Neural cell (in vitro differentiated cells): ENCODE measurements at regions not wholly inside any gene's neighbourhood (a gene's known extent, or its start where the extent isn't known, plus 50 kb on each side); places are given as distances from the start of the nearest gene placed in this dataset.

Experiments used
- H2AFZ ChIP-seq: fragments of 200-600, 300-800 bp; sonication (generic), shearing (Covaris generic); 2 replicates; pipeline ENCODE4 v1.6.0; 2014; ENCODE audit warnings: low read depth, mild to moderate bottlenecking, antibody characterized with exemption, low read length, moderate library complexity
- H3F3A ChIP-seq: fragments of 200-600 bp; shearing (Covaris generic); 2 replicates; pipeline ENCODE4 v1.6.1; 2016; ENCODE audit warnings: mild to moderate bottlenecking, moderate library complexity, mixed read lengths, antibody characterized with exemption, low read length; ENCODE audit not compliant: insufficient read depth, poor library complexity, severe bottlenecking
- H3K27ac ChIP-seq: fragments of 200-600, 300-800 bp; sonication (generic), shearing (Covaris generic); 2 replicates; pipeline ENCODE4 v1.5.1; 2014; ENCODE audit warnings: mild to moderate bottlenecking, low read length, moderate library complexity
- H3K27me3 ChIP-seq: fragments of 300-800, 200-600 bp; sonication (generic), shearing (Covaris generic); 2 replicates; pipeline ENCODE4 v1.6.0; 2014; ENCODE audit warnings: mild to moderate bottlenecking, low read depth, low read length, moderate library complexity; ENCODE audit not compliant: insufficient read depth
- H3K36me3 ChIP-seq: fragments of 300-800, 200-600 bp; sonication (generic), shearing (Covaris generic); 2 replicates; pipeline ENCODE4 v1.5.1; 2014; ENCODE audit warnings: mild to moderate bottlenecking, antibody characterized with exemption, low read length, moderate library complexity; ENCODE audit not compliant: insufficient read depth
- H3K4me2 ChIP-seq: fragments of 300-800, 200-600 bp; sonication (generic), shearing (Covaris generic); 2 replicates; pipeline ENCODE4 v1.6.0; 2014; ENCODE audit warnings: mild to moderate bottlenecking, low read length
- H3K4me3 ChIP-seq: fragments of 300-800, 200-600 bp; sonication (generic), shearing (Covaris generic); 2 replicates; pipeline ENCODE4 v1.5.1; 2014; ENCODE audit warnings: mild to moderate bottlenecking, low read length, moderate library complexity
- H3K79me2 ChIP-seq: fragments of 200-600 bp; shearing (Covaris generic); replicated peaks from 2 replicates; pipeline ENCODE4 v1.6.0; 2014; ENCODE audit warnings: mild to moderate bottlenecking, low read length, moderate library complexity; ENCODE audit not compliant: insufficient read depth
- H3K9ac ChIP-seq: fragments of 300-800, 200-600 bp; sonication (generic), shearing (Covaris generic); 2 replicates; pipeline ENCODE4 v1.6.1; 2016; ENCODE audit warnings: mild to moderate bottlenecking, low read length, mixed read lengths
- H3K9me2 ChIP-seq: fragments of 200-600 bp; shearing (Covaris generic); 2 replicates; pipeline ENCODE4 v1.6.1; 2016; ENCODE audit warnings: mild to moderate bottlenecking, low read length, mixed read lengths; ENCODE audit not compliant: insufficient read depth
- H3K9me3 ChIP-seq: fragments of 200-600, 300-800 bp; sonication (generic), shearing (Covaris generic); 2 replicates; pipeline ENCODE4 v1.6.1; 2016; ENCODE audit warnings: mild to moderate bottlenecking, mixed run types, low read length, moderate library complexity, mixed read lengths
- H4K20me1 ChIP-seq: fragments of 200-600 bp; shearing (Covaris generic); 2 replicates; pipeline ENCODE4 v1.6.1; 2016; ENCODE audit warnings: mild to moderate bottlenecking, mixed run types; ENCODE audit not compliant: insufficient read depth
- EP300 ChIP-seq: fragments of 450-650 bp; conservative IDR thresholded peaks from 2 replicates; pipeline ENCODE4 v1.6.1; 2014; ENCODE audit warnings: antibody characterized with exemption, mild to moderate bottlenecking, moderate library complexity; ENCODE audit not compliant: poor library complexity, severe bottlenecking
- EZH2 ChIP-seq: fragments of 200-600, 300-800 bp; shearing (Covaris generic), sonication (generic); IDR thresholded peaks from 2 replicates; pipeline ENCODE4 v1.6.1; 2014; ENCODE audit warnings: antibody characterized with exemption, low read length, borderline replicate concordance, mild to moderate bottlenecking; ENCODE audit not compliant: insufficient read depth, poor library complexity, severe bottlenecking
- MXI1 ChIP-seq: fragments of 450-650 bp; conservative IDR thresholded peaks from 2 replicates; pipeline ENCODE4 v1.6.1; 2014; ENCODE audit warnings: antibody characterized with exemption, mild to moderate bottlenecking; ENCODE audit not compliant: poor library complexity, severe bottlenecking
- POLR2AphosphoS5 ChIP-seq: IDR thresholded peaks from 2 replicates; pipeline ENCODE4 v1.6.1; 2012
- RAD21 ChIP-seq: fragments of 450-650 bp; conservative IDR thresholded peaks from 2 replicates; pipeline ENCODE4 v1.6.1; 2014; ENCODE audit warnings: antibody characterized with exemption, mild to moderate bottlenecking, moderate library complexity
- SMC3 ChIP-seq: fragments of 450-650 bp; conservative IDR thresholded peaks from 2 replicates; pipeline ENCODE4 v1.6.1; 2014; ENCODE audit warnings: antibody characterized with exemption, mild to moderate bottlenecking, moderate library complexity; ENCODE audit not compliant: poor library complexity
- TAF1 ChIP-seq: IDR thresholded peaks from 2 replicates; pipeline ENCODE4 v1.6.1; 2012; ENCODE audit warnings: low read depth
- TF ChIP-seq, protein P1 (sequence below): IDR thresholded peaks from 2 replicates; pipeline ENCODE4 v1.6.1; 2012; ENCODE audit warnings: borderline replicate concordance
- TF ChIP-seq, protein P2 (sequence below): fragments of 450-650 bp; IDR thresholded peaks from 2 replicates; pipeline ENCODE4 v1.5.1; 2014; ENCODE audit warnings: antibody characterized with exemption, mild to moderate bottlenecking, moderate library complexity; ENCODE audit not compliant: poor library complexity, severe bottlenecking

- Histone ChIP-seq H2AFZ (no peak overlapping the region), H3K79me2 (no peaks in the 10 kb centered on the region), H3K4me3 (no peak overlapping the region), H3K27me3 (no peaks in the 10 kb centered on the region), H3K9me2 (no peaks in the 10 kb centered on the region), H3F3A (no peaks in the 10 kb centered on the region), H3K36me3 (no peaks in the 10 kb centered on the region), H3K9me3 (no peaks in the 10 kb centered on the region), H4K20me1 (no peaks in the 10 kb centered on the region), H3K27ac (no peak overlapping the region), H3K9ac (no peak overlapping the region), H3K4me2 (no peak overlapping the region)
- TF ChIP-seq EP300, result no peak
- TF ChIP-seq, protein P1, sequence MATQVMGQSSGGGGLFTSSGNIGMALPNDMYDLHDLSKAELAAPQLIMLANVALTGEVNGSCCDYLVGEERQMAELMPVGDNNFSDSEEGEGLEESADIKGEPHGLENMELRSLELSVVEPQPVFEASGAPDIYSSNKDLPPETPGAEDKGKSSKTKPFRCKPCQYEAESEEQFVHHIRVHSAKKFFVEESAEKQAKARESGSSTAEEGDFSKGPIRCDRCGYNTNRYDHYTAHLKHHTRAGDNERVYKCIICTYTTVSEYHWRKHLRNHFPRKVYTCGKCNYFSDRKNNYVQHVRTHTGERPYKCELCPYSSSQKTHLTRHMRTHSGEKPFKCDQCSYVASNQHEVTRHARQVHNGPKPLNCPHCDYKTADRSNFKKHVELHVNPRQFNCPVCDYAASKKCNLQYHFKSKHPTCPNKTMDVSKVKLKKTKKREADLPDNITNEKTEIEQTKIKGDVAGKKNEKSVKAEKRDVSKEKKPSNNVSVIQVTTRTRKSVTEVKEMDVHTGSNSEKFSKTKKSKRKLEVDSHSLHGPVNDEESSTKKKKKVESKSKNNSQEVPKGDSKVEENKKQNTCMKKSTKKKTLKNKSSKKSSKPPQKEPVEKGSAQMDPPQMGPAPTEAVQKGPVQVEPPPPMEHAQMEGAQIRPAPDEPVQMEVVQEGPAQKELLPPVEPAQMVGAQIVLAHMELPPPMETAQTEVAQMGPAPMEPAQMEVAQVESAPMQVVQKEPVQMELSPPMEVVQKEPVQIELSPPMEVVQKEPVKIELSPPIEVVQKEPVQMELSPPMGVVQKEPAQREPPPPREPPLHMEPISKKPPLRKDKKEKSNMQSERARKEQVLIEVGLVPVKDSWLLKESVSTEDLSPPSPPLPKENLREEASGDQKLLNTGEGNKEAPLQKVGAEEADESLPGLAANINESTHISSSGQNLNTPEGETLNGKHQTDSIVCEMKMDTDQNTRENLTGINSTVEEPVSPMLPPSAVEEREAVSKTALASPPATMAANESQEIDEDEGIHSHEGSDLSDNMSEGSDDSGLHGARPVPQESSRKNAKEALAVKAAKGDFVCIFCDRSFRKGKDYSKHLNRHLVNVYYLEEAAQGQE, result no peak
- TF ChIP-seq TAF1, result no peak
- no peak for TF ChIP-seq RAD21
- TF ChIP-seq MXI1, result no peak
- TF ChIP-seq, protein P2, sequence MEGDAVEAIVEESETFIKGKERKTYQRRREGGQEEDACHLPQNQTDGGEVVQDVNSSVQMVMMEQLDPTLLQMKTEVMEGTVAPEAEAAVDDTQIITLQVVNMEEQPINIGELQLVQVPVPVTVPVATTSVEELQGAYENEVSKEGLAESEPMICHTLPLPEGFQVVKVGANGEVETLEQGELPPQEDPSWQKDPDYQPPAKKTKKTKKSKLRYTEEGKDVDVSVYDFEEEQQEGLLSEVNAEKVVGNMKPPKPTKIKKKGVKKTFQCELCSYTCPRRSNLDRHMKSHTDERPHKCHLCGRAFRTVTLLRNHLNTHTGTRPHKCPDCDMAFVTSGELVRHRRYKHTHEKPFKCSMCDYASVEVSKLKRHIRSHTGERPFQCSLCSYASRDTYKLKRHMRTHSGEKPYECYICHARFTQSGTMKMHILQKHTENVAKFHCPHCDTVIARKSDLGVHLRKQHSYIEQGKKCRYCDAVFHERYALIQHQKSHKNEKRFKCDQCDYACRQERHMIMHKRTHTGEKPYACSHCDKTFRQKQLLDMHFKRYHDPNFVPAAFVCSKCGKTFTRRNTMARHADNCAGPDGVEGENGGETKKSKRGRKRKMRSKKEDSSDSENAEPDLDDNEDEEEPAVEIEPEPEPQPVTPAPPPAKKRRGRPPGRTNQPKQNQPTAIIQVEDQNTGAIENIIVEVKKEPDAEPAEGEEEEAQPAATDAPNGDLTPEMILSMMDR, result no peak
- no peak for TF ChIP-seq SMC3
- no peak for TF ChIP-seq EZH2
- no peak for TF ChIP-seq POLR2AphosphoS5
Observed at GRCh38 chr11:130692220-130692619, 224.1 kb downstream of the SNX19 start.

DNA sequence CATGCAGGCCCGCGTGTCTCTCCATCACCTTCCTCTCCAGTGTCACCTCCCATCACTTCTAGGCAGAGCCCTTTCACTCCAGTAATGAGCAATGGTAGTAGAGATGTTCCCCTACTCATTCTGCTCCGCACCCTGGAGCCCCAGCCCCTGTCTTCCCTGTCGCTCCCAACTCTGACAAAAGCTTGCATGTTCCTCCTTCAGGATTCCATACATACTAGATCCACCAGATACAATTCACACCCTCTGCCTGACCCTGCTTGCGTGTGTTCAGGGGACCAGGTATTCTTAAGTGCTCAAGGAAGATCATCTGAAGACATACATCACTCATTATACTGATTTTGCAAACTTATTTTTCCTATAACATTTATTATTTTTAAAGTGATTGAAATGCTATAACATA lies 222.7 kb downstream of the SNX19 start:
- Histone ChIP-seq H3K9me2 (no peaks in the 10 kb centered on the region), H3K4me3 (no peak overlapping the region), H3K27me3 (no peaks in the 10 kb centered on the region), H3K9me3 (no peaks in the 10 kb centered on the region), H3K27ac (no peak overlapping the region), H3K36me3 (no peaks in the 10 kb centered on the region), H4K20me1 (no peaks in the 10 kb centered on the region), H3K79me2 (no peaks in the 10 kb centered on the region), H3K4me2 (no peak overlapping the region), H3F3A (no peaks in the 10 kb centered on the region), H2AFZ (no peak overlapping the region), H3K9ac (no peak overlapping the region)
- TF ChIP-seq TAF1 (no peak), EP300 (no peak), POLR2AphosphoS5 (no peak), MXI1 (no peak), RAD21 (no peak), EZH2 (no peak), SMC3 (no peak)
- TF ChIP-seq, protein P1, result no peak
- TF ChIP-seq, protein P2, result no peak
